IMR-90 (cell line): ENCODE measurements at regions not wholly inside any gene's neighbourhood (a gene's known extent, or its start where the extent isn't known, plus 50 kb on each side); places are given as distances from the start of the nearest gene placed in this dataset.

ENCODE experiments used
- ATAC-seq: fragments of 200-7000 bp; cut with Tn5 transposase; 2 replicates; pipeline ENCODE4 v1.9.1; 2020; ENCODE audit warnings: low read depth, mild to moderate bottlenecking, moderate library complexity
- BruUV-seq: library from RNA; stranded (reverse); fragments of 400-500 nt; replicated peaks from 2 replicates; lab custom pipeline; 2021; lab: Mats Ljungman, UMichigan
- CTCF ChIA-PET: fragments of 300-600 bp; formaldehyde crosslinking; extraction: SDS; loops from one replicate; lab custom pipeline; 2021; ENCODE audit warnings: antibody characterized with exemption; lab: Yijun Ruan, JAX
- POLR2A ChIA-PET: fragments of 300-600 bp; sonication (Branson Sonifier 250); formaldehyde crosslinking; loops from one replicate; lab custom pipeline; 2022; ENCODE audit warnings: antibody characterized with exemption; ENCODE audit not compliant: unreplicated experiment; lab: Charles Lee
- DNase-seq: peaks from one replicate; pipeline ENCODE4 v3.0.0; 2013
- H2AFZ ChIP-seq: replicated peaks from 2 replicates; pipeline ENCODE3; 2013; ENCODE audit warnings: low read length, mild to moderate bottlenecking; ENCODE audit not compliant: poor library complexity
- H2AK5ac ChIP-seq: 2 replicates; pipeline ENCODE4 v1.6.1; 2013; ENCODE audit warnings: low read depth, low read length, inconsistent platforms
- H2AK9ac ChIP-seq: replicated peaks from 2 replicates; pipeline ENCODE3; 2013; ENCODE audit warnings: mild to moderate bottlenecking, low read depth, low read length, moderate library complexity; ENCODE audit not compliant: poor library complexity
- H2BK120ac ChIP-seq: 2 replicates; pipeline ENCODE4 v1.6.1; 2013; ENCODE audit warnings: low read depth, low read length, inconsistent platforms
- H2BK15ac ChIP-seq: 3 replicates; pipeline ENCODE4 v1.6.1; 2013; ENCODE audit warnings: low read depth, low read length, inconsistent platforms
- H2BK20ac ChIP-seq: 2 replicates; pipeline ENCODE4 v1.6.1; 2013; ENCODE audit warnings: low read depth, mild to moderate bottlenecking, inconsistent platforms, low read length, moderate library complexity
- H2BK5ac ChIP-seq: 2 replicates; pipeline ENCODE4 v1.6.1; 2013; ENCODE audit warnings: mild to moderate bottlenecking, low read depth, low read length, inconsistent platforms; ENCODE audit not compliant: poor library complexity, severe bottlenecking
- H3K14ac ChIP-seq: replicated peaks from 2 replicates; pipeline ENCODE4 v1.6.1; 2013; ENCODE audit warnings: low read depth, low read length, inconsistent platforms
- H3K18ac ChIP-seq: 2 replicates; pipeline ENCODE4 v1.6.1; 2013; ENCODE audit warnings: low read depth, low read length, control low read depth
- H3K23ac ChIP-seq: 2 replicates; pipeline ENCODE4 v1.6.1; 2013; ENCODE audit warnings: low read depth, low read length, inconsistent platforms
- H3K27ac ChIP-seq: 2 replicates; pipeline ENCODE4 v1.5.1; 2013; ENCODE audit warnings: mild to moderate bottlenecking, control low read depth, low read length; ENCODE audit not compliant: insufficient read depth
- H3K27me3 ChIP-seq: 2 replicates; pipeline ENCODE4 v1.6.1; 2013; ENCODE audit warnings: low read length; ENCODE audit not compliant: control insufficient read depth, insufficient read depth
- H3K36me3 ChIP-seq: 2 replicates; pipeline ENCODE4 v1.6.1; 2013; ENCODE audit warnings: low read length, mixed read lengths; ENCODE audit not compliant: control insufficient read depth, insufficient read depth
- H3K4ac ChIP-seq: 2 replicates; pipeline ENCODE4 v1.6.1; 2013; ENCODE audit warnings: low read depth, low read length, inconsistent platforms
- H3K4me1 ChIP-seq: 2 replicates; pipeline ENCODE4 v1.6.1; 2013; ENCODE audit warnings: low read length, mixed read lengths; ENCODE audit not compliant: control insufficient read depth, insufficient read depth
- H3K4me2 ChIP-seq: 2 replicates; pipeline ENCODE4 v1.6.1; 2013; ENCODE audit warnings: low read depth, mild to moderate bottlenecking, control low read depth, low read length, moderate library complexity
- H3K4me3 ChIP-seq: 2 replicates; pipeline ENCODE4 v1.5.1; 2013; ENCODE audit warnings: low read depth, mild to moderate bottlenecking, control low read depth, low read length, moderate library complexity; ENCODE audit not compliant: insufficient read depth
- H3K56ac ChIP-seq: 2 replicates; pipeline ENCODE4 v1.6.1; 2013; ENCODE audit warnings: low read length, inconsistent platforms; ENCODE audit not compliant: insufficient read depth; ENCODE audit errors: extremely low read depth
- H3K79me1 ChIP-seq, 2 experiments: 2 replicates each; pipeline ENCODE4 v1.6.1; 2013; ENCODE audit warnings: low read length in 2 of 2, inconsistent platforms in 1 of 2, low read depth in 1 of 2
- H3K9ac ChIP-seq: 2 replicates; pipeline ENCODE4 v1.6.1; 2013; ENCODE audit warnings: low read depth, low read length, control low read depth
- H3K9me1 ChIP-seq: 2 replicates; pipeline ENCODE4 v1.6.1; 2013; ENCODE audit warnings: low read length, inconsistent platforms; ENCODE audit not compliant: insufficient read depth
- H3K9me3 ChIP-seq: 2 replicates; pipeline ENCODE4 v1.6.1; 2013; ENCODE audit warnings: low read length; ENCODE audit not compliant: control insufficient read depth, insufficient read depth
- H4K20me1 ChIP-seq: 2 replicates; pipeline ENCODE4 v1.6.1; 2013; ENCODE audit warnings: low read length, inconsistent platforms; ENCODE audit not compliant: insufficient read depth
- H4K5ac ChIP-seq: 2 replicates; pipeline ENCODE4 v1.6.1; 2013; ENCODE audit warnings: mild to moderate bottlenecking, low read depth, low read length, control low read depth
- H4K8ac ChIP-seq, 2 experiments: 2 replicates each; pipeline ENCODE4 v1.6.1; 2013; ENCODE audit warnings: low read depth in 2 of 2, low read length in 2 of 2, control low read depth in 1 of 2, inconsistent platforms in 1 of 2
- H4K91ac ChIP-seq: 2 replicates; pipeline ENCODE4 v1.6.1; 2013; ENCODE audit warnings: low read depth, low read length, inconsistent platforms; ENCODE audit not compliant: insufficient read depth
- MAFK ChIP-seq: IDR thresholded peaks from 2 replicates; pipeline ENCODE4 v1.6.1; 2012; ENCODE audit warnings: low read depth, low read length, improper control_type of control experiment
- MAZ ChIP-seq: IDR thresholded peaks from 2 replicates; pipeline ENCODE4 v1.6.1; 2012; ENCODE audit warnings: low read depth, mild to moderate bottlenecking, low read length, improper control_type of control experiment, moderate library complexity, borderline replicate concordance
- NFE2L2 ChIP-seq: fragments of 150-350 bp; IDR thresholded peaks from 2 replicates; pipeline ENCODE4 v1.6.1; 2016; ENCODE audit warnings: low read depth, mild to moderate bottlenecking, low read length
- RAD21 ChIP-seq: IDR thresholded peaks from 2 replicates; pipeline ENCODE4 v1.6.1; 2012; ENCODE audit warnings: low read length, improper control_type of control experiment
- SMC3 ChIP-seq: fragments of 150-350 bp; IDR thresholded peaks from 2 replicates; pipeline ENCODE4 v1.6.1; 2016; ENCODE audit warnings: low read depth, mild to moderate bottlenecking, antibody characterized with exemption, low read length, moderate library complexity
- USF2 ChIP-seq: fragments of 150-350 bp; IDR thresholded peaks from 2 replicates; pipeline ENCODE4 v1.6.1; 2017; ENCODE audit warnings: mild to moderate bottlenecking, antibody characterized with exemption, low read length, low read depth
- WGBS, 2 experiments: methylation state at CpG; one replicate each; pipeline versions ENCODE4 v1.1.5 to v1.1.7; 2013; ENCODE audit warnings: missing lambda C conversion rate in 2 of 2; ENCODE audit not compliant: insufficient read length in 1 of 2; ENCODE audit errors: extremely low coverage in 2 of 2; 5-methylcytosine and 5-hydroxymethylcytosine counted together
- dilution Hi-C: fragments of 300-500 bp; cut with HindIII; formaldehyde crosslinking; loops from one replicate; pipeline ENCODE4 v1.14.3; 2018; ENCODE audit warnings: low sequenced_read_pairs; ENCODE audit not compliant: unreplicated experiment
- in situ Hi-C: fragments of 300-500 bp; cut with MboI; formaldehyde crosslinking; loops from 3 replicates; pipeline ENCODE4 v1.14.3; 2019; ENCODE audit warnings: low sequenced_read_pairs, inconsistent platforms, mixed read lengths
- intact Hi-C: fragments of 100-400 bp; cut with micrococcal nuclease; formaldehyde crosslinking; loops from 2 replicates; pipeline ENCODE4 v1.10.0; 2022

- Histone ChIP-seq H3K9me1 (no peaks in the 10 kb centered on the region; the same call in 1 of the 2 replicates), H2BK120ac (no peak overlapping the region), H3K14ac (no peak overlapping the region), H2BK15ac (no peak overlapping the region), H2AK5ac (no peak overlapping the region), H4K5ac (no peak overlapping the region), H4K91ac (no peak overlapping the region), H3K36me3 (no peaks in the 10 kb centered on the region), H3K9me3 (no peaks in the 10 kb centered on the region), H3K18ac (no peak overlapping the region), H3K27ac (no peak overlapping the region), H3K27me3 (no peaks in the 10 kb centered on the region), H3K4ac (no peak overlapping the region), H3K4me3 (no peak overlapping the region), H3K9ac (no peak overlapping the region), H4K20me1 (no peaks in the 10 kb centered on the region), H3K4me2 (no peak overlapping the region), H3K56ac (no peak overlapping the region), H2AFZ (no peak overlapping the region), H2BK5ac (no peak overlapping the region), H3K4me1 (peaks cover 2% of the 10 kb centered on the region; the same call in 1 of the 2 replicates), H4K8ac (no peak overlapping the region), H3K79me1 (no peaks in the 10 kb centered on the region), H2AK9ac (no peak overlapping the region), H3K23ac (no peak overlapping the region), H2BK20ac (no peak overlapping the region)
- ChIA-PET CTCF (no interaction called here), POLR2A (no interaction called here)
- DNase-seq (no peak), ATAC-seq (no peak)
- dilution Hi-C loops (no loop called here), in situ Hi-C loops (no loop called here), intact Hi-C loops (no loop called here)
- BruUV-seq, result no TSS peak
- no CpG with 5 or more reads among the region's 1 CpG for WGBS, 2 experiments
- TF ChIP-seq NFE2L2 (no peak), USF2 (no peak), MAZ (no peak), MAFK (no peak), SMC3 (no peak), RAD21 (no peak)
Observed at GRCh38 chr1:222096476-222096772, 354.5 kb upstream of the DUSP10 start.
